GM12878 (cell line): ENCODE measurements at regions not wholly inside any gene's neighbourhood (a gene's known extent, or its start where the extent isn't known, plus 50 kb on each side); places are given as distances from the start of the nearest gene placed in this dataset.
"Not testable (repeated sequence)": the region's sequence is repeated elsewhere in the genome, so short reads cannot be mapped to it uniquely, and the experiment has no call there.

Source experiments
- ATAC-seq: fragments of 200-7000 bp; cut with Tn5 transposase; 3 replicates; pipeline ENCODE4 v1.9.1; 2020; ENCODE audit warnings: mild to moderate bottlenecking, moderate library complexity
- BruUV-seq: library from RNA; stranded (reverse); fragments of 400-500 nt; replicated peaks from 2 replicates; lab custom pipeline; 2021; lab: Mats Ljungman, UMichigan
- CTCF ChIA-PET: fragments of 300-600 bp; sonication (Branson Sonifier 250); formaldehyde crosslinking; extraction: SDS; loops from one replicate; lab custom pipeline; 2021; ENCODE audit warnings: inconsistent platforms; lab: Yijun Ruan, JAX
- POLR2A ChIA-PET: fragments of 350-600 bp; formaldehyde crosslinking; extraction: SDS; loops from one replicate; lab custom pipeline; 2021; ENCODE audit warnings: inconsistent platforms; lab: Charles Lee
- RAD21 ChIA-PET: fragments of 300-600 bp; sonication (Branson Sonifier 250); formaldehyde crosslinking; loops from one replicate; lab custom pipeline; 2023; ENCODE audit warnings: antibody characterized with exemption; ENCODE audit not compliant: unreplicated experiment; lab: Charles Lee
- SMC1A ChIA-PET: fragments of 300-600 bp; sonication (Branson Sonifier 250); formaldehyde crosslinking; loops from one replicate; lab custom pipeline; 2023; ENCODE audit not compliant: unreplicated experiment, uncharacterized antibody; lab: Charles Lee
- DNase-seq: peaks from one replicate; pipeline ENCODE4 v3.0.0-alpha.2; 2011; ENCODE audit warnings: low read depth, low spot score
- FAIRE-seq: peaks from 3 replicates; lab custom pipeline; 2011; peaks lifted over from hg19 to GRCh38; lab: Jason Lieb, UNC
- H2AFZ ChIP-seq: 2 replicates; pipeline ENCODE4 v1.6.0; 2011; ENCODE audit warnings: low read depth, low read length, control low read depth; ENCODE audit not compliant: control insufficient read depth
- H3K27ac ChIP-seq: 2 replicates; pipeline ENCODE4 v1.5.1; 2011; ENCODE audit warnings: control low read depth; ENCODE audit not compliant: control insufficient read depth, insufficient read depth
- H3K27me3 ChIP-seq, 2 experiments: replicated peaks in 1 of 2; 2 replicates each; pipeline versions ENCODE4 v1.6.0 to v1.6.1; 2011; ENCODE audit warnings: low read length in 1 of 2; ENCODE audit not compliant: control insufficient read depth in 2 of 2, insufficient read depth in 2 of 2
- H3K36me3 ChIP-seq, 2 experiments: 2 replicates each; pipeline ENCODE4 v1.5.1; 2011; ENCODE audit warnings: low read length in 1 of 2; ENCODE audit not compliant: control insufficient read depth in 2 of 2, insufficient read depth in 2 of 2
- H3K4me1 ChIP-seq: 2 replicates; pipeline ENCODE4 v1.6.1; 2011; ENCODE audit warnings: mild to moderate bottlenecking, low read length, moderate library complexity, mixed read lengths; ENCODE audit not compliant: control insufficient read depth, insufficient read depth
- H3K4me2 ChIP-seq: 2 replicates; pipeline ENCODE4 v1.6.0; 2011; ENCODE audit warnings: control low read depth; ENCODE audit not compliant: control insufficient read depth, insufficient read depth
- H3K4me3 ChIP-seq: fragments of 200-600 bp; sonication (generic); 2 replicates; pipeline ENCODE4 v1.5.1; 2016
- H3K79me2 ChIP-seq: 2 replicates; pipeline ENCODE4 v1.6.0; 2011; ENCODE audit warnings: low read length; ENCODE audit not compliant: control insufficient read depth, insufficient read depth
- H3K9ac ChIP-seq: 2 replicates; pipeline ENCODE4 v1.8.0; 2011; ENCODE audit warnings: low read length, control low read depth, mixed read lengths; ENCODE audit not compliant: control insufficient read depth, insufficient read depth
- H3K9me3 ChIP-seq: replicated peaks from 3 replicates; pipeline ENCODE4 v1.5.1; 2011; ENCODE audit warnings: mild to moderate bottlenecking, low read length; ENCODE audit not compliant: control insufficient read depth, insufficient read depth
- H4K20me1 ChIP-seq: 2 replicates; pipeline ENCODE4 v1.6.0; 2011; ENCODE audit not compliant: control insufficient read depth, insufficient read depth
- BACH1 ChIP-seq: fragments of 450-650 bp; IDR thresholded peaks from 2 replicates; pipeline ENCODE4 v1.6.1; 2017; ENCODE audit warnings: mild to moderate bottlenecking, borderline replicate concordance
- IKZF2 ChIP-seq, 2 experiments: fragments of 450-650 bp; IDR thresholded peaks; 2 replicates each; pipeline ENCODE4 v1.6.1; 2017; ENCODE audit warnings: mild to moderate bottlenecking in 2 of 2, moderate library complexity in 2 of 2
- SIX5 ChIP-seq: IDR thresholded peaks from 2 replicates; pipeline ENCODE4 v1.6.1; 2011; ENCODE audit warnings: mild to moderate bottlenecking, low read depth, low read length, moderate library complexity; ENCODE audit not compliant: severe bottlenecking
- SREBF1 ChIP-seq: IDR thresholded peaks from 2 replicates; pipeline ENCODE4 v1.6.1; 2012; ENCODE audit warnings: mild to moderate bottlenecking, low read length
- STAT3 ChIP-seq: IDR thresholded peaks from 2 replicates; pipeline ENCODE4 v1.6.1; 2011; ENCODE audit warnings: low read depth, low read length, improper control_type of control experiment
- TCF3 ChIP-seq: IDR thresholded peaks from 2 replicates; pipeline ENCODE4 v1.6.1; 2012; ENCODE audit warnings: low read depth, mild to moderate bottlenecking, low read length, borderline replicate concordance; ENCODE audit not compliant: insufficient read depth
- TCF7 ChIP-seq: IDR thresholded peaks from 2 replicates; pipeline ENCODE4 v1.6.1; 2014; ENCODE audit warnings: antibody characterized with exemption, borderline replicate concordance
- ZBED1 ChIP-seq: IDR thresholded peaks from 2 replicates; pipeline ENCODE4 v1.6.1; 2016; ENCODE audit warnings: borderline replicate concordance
- WGBS: methylation state at CpG from one replicate; pipeline ENCODE4 v1.1.6; 2016; ENCODE audit warnings: low lambda C conversion rate; ENCODE audit not compliant: insufficient replicate concordance, insufficient coverage; ENCODE audit errors: missing lambda C conversion rate; 5-methylcytosine and 5-hydroxymethylcytosine counted together
- in situ Hi-C: fragments of 300-500 bp; cut with MboI; formaldehyde crosslinking; loops from 9 replicates; pipeline ENCODE4 v1.14.3; 2018; ENCODE audit warnings: mixed read lengths
- intact Hi-C: fragments of 100-400 bp; cut with micrococcal nuclease; formaldehyde crosslinking; loops from one replicate; pipeline ENCODE4 v1.14.2; 2022; ENCODE audit not compliant: unreplicated experiment

DNA sequence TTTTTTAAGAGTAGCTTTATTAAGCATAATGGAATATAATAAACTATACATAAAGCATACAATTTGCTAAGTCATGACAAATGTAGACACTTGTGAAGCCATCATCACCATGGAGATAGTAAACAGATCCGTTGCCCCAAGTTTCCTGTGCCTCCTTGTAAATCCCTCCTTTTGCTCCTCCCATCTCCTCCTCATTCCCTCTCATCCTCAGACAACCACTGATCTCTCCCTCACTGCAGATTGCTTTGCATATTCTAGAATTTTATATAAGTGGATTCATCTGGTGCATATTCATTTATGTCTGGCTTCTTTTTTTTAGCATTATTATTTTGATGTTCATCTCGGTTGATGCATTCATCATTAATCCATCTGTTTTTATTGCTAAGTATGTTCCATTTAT, 67.0 kb downstream of the CYTL1 start (continued):
- TF ChIP-seq IKZF2 (IDR thresholded peaks at IDR 0.05) (no peak), STAT3 (no peak)

DNA sequence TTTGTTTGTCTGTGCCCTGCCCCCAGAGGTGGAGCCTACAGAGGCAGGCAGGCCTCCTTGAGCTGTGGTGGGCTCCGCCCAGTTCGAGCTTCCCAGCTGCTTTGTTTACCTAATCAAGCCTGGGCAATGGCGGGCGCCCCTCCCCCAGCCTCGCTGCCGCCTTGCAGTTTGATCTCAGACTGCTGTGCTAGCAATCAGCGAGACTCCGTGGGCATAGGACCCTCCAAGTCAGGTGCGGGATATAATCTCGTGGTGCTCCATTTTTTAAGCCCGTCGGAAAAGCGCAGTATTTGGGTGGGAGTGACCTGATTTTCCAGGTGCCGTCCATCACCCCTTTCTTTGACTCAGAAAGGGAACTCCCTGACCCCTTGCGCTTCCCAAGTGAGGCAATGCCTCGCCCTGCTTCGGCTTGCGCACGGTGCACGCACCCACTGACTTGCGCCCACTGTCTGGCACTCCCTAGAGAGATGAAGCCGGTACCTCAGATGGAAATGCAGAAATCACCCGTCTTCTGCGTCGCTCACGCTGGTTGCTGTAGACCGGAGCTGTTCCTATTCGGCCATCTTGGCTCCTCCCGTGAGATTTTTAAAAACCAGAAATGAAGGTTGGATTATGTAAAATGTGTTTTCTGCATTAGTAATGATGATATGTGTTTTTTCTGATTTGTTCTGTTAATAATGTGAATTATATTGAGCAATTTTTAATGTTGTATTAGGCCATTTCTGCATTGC, 59.7 kb downstream of the CYTL1 start:
- RAD21 ChIA-PET, SMC1A ChIA-PET: not testable (repeated sequence)

GRCh38 chr4:4960574-4960973, 58.7 kb downstream of the CYTL1 start:
- in situ Hi-C loops = no loop called here
- TF ChIP-seq BACH1 (no peak), SIX5 (no peak), TCF7 (no peak), ZBED1 (no peak), SREBF1 (no peak), TCF3 (no peak)
- TF ChIP-seq, all 136 proteins: peak for 0
- no peak for FAIRE-seq
- no peaks in the 10 kb centered on the region; the same call in 2 of the 3 replicates for H3K9me3 ChIP-seq
- H3K27me3 ChIP-seq = no peaks in the 10 kb centered on the region
- H3K27ac ChIP-seq = no peak overlapping the region
- no peak for DNase-seq
- SMC1A ChIA-PET = no interaction called here
- H2AFZ ChIP-seq = no peak overlapping the region
- POLR2A ChIA-PET = no interaction called here
- WGBS = 42% methylated on average over 2 of the region's 2 CpGs
- BruUV-seq = no TSS peak
- no peak overlapping the region for H3K4me2 ChIP-seq
- no peaks in the 10 kb centered on the region for H3K36me3 ChIP-seq
- intact Hi-C loops = no loop called here
- H3K9ac ChIP-seq = no peak overlapping the region
- CTCF ChIA-PET = no interaction called here
- H3K79me2 ChIP-seq = no peaks in the 10 kb centered on the region
- H3K4me1 ChIP-seq = no peaks in the 10 kb centered on the region
- no peaks in the 10 kb centered on the region for H4K20me1 ChIP-seq
- no peak overlapping the region for H3K4me3 ChIP-seq
- RAD21 ChIA-PET = no interaction called here
- ATAC-seq = no peak

More for the DNA sequence above, 59.7 kb downstream of the CYTL1 start:
- in situ Hi-C loops, H2AFZ ChIP-seq, H3K4me2 ChIP-seq, H3K27me3 ChIP-seq, H3K4me3 ChIP-seq, ATAC-seq, H4K20me1 ChIP-seq, H3K4me1 ChIP-seq, POLR2A ChIA-PET, DNase-seq, H3K9ac ChIP-seq, H3K36me3 ChIP-seq, CTCF ChIA-PET, intact Hi-C loops, H3K27ac ChIP-seq, H3K79me2 ChIP-seq, H3K9me3 ChIP-seq, FAIRE-seq, BruUV-seq: not testable (repeated sequence)
- WGBS = 80% methylated on average over 23 of the region's 29 CpGs
